ENCODE measurements at regions not wholly inside any gene's neighbourhood (a gene's known extent, or its start where the extent isn't known, plus 50 kb on each side); places are given as distances from the start of the nearest gene placed in this dataset.
"Not testable (repeated sequence)": the region's sequence is repeated elsewhere in the genome, so short reads cannot be mapped to it uniquely, and the experiment has no call there.

DNA sequence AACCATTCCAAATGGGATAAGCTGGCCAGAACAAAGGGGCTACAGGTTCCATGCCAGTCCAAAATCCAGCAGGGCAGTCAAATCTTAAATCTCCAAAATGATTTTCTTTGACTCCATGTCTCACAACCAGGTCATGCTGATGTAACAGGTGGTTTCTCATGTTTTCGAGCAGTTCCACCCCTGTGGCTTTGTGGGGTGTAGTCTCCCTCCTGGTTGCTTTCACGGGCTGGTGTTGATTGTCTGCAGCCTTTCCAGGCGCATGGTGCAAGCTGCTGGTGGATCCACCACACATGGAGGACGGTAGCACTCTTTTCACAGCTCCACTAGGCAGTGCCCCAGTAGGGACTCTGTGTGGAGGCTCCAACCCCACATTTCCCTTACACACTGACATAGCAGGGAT is 425.5 kb upstream of the FTMT start:
- no peak for DNase-seq (ENCODE audit: low read depth in 4 of 4, low spot score in 3 of 4)

DNA sequence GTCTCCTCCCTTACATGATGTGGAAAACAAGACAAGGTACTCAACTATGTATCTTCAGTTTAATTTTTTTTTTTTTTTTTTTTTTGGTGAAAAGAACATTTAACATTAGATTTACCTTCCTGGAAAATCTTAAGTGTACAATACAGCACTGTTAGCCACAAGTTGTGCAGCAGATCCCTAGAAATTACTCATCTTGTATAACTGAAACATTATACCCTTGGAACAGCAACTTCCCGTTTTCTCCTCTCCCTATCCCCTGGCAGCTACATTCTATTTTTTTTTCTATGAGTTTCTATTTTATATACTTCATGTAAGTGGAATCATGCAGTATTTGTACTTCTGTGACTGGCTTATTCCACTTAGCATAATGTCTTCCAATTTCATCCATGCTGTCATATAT is 421.9 kb upstream of the FTMT start:
- no peak for DNase-seq (ENCODE audit: low read depth in 4 of 4, low spot score in 3 of 4)

DNA sequence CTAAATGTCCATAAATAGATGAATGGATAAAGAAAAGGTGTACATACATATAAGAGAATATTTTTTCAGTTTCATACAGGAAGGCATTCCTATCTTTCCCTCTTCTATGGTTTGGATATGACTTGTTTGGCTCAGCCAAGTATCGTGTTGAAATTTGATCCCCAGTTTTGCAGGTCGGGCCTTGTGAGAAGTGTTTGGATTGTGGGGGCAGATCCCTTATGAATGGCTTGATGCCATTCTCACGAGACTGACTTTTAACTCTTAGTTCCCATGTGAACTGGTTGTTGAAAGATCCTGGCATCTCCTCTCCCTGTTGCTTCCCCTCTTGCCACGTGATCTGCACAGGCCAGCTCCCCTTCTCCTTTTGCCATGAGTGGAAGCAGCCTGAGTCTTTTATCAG is 421.1 kb upstream of the FTMT start:
- no peak for DNase-seq (ENCODE audit: low read depth in 4 of 4, low spot score in 3 of 4)

- no peak for DNase-seq (ENCODE audit: low read depth in 4 of 4, low spot score in 3 of 4)
Observed at GRCh38 chr5:121445511-121445910, 406.2 kb upstream of the FTMT start.

DNA sequence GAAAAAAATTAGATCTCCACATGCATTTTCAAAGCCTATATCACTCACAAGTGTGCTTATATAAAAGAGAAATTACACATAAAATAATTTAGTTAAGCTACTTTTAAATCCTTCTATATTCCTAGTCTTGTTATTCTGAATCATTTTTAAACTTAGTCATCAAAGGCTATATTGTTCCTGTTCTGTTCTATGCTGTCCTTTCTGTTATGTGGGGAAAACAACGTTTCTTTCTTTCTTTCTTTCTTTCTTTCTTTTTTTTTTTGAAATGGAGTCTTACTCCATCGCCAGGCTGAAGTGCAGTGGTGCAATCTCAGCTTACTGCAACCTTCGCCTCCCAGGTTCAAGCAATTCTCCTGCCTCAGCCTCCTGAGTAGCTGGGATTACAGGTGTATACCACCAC is 389.2 kb upstream of the FTMT start:
- DNase-seq (ENCODE audit: low read depth in 4 of 4, low spot score in 3 of 4): no peak

- DNase-seq (ENCODE audit: low read depth in 4 of 4, low spot score in 3 of 4): not testable (repeated sequence)
Observed at GRCh38 chr5:121471222-121471621, 380.5 kb upstream of the FTMT start.

- DNase-seq (ENCODE audit: low read depth in 4 of 4, low spot score in 3 of 4): no peak
Observed at GRCh38 chr5:121478636-121479035, 373.0 kb upstream of the FTMT start.

- no peak for DNase-seq (ENCODE audit: low read depth in 4 of 4, low spot score in 3 of 4)
Observed at GRCh38 chr5:121479337-121479736, 372.3 kb upstream of the FTMT start.

- DNase-seq (ENCODE audit: low read depth in 4 of 4, low spot score in 3 of 4): no peak
Observed at GRCh38 chr5:121485281-121485680, 366.4 kb upstream of the FTMT start.

- DNase-seq (ENCODE audit: low read depth in 4 of 4, low spot score in 3 of 4): not testable (repeated sequence)
Observed at GRCh38 chr5:121485999-121486398, 365.7 kb upstream of the FTMT start.

DNA sequence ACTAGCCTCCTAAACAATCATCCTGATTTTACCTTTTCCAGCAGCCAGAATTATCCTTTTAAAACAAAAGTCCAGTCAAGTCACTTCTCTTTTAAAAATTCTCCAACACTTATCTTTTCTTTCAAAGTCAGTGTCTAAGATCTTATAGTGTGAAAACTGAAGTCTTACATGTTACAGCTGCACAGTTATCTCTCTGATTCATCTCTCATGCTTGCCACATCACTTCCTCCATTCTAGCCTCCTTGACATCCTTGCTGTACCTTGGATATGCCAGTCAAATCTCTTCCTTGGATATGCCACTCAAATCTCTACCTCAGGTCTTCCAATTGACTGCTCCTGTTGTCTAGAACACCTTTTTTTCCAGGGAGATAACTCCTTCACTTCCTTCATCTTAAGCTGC is 361.7 kb upstream of the FTMT start:
- no peak for DNase-seq (ENCODE audit: low read depth in 4 of 4, low spot score in 3 of 4)

GRCh38 chr5:121497176-121497575 is 354.5 kb upstream of the FTMT start:
- no peak for DNase-seq (ENCODE audit: low read depth in 4 of 4, low spot score in 3 of 4)

DNA sequence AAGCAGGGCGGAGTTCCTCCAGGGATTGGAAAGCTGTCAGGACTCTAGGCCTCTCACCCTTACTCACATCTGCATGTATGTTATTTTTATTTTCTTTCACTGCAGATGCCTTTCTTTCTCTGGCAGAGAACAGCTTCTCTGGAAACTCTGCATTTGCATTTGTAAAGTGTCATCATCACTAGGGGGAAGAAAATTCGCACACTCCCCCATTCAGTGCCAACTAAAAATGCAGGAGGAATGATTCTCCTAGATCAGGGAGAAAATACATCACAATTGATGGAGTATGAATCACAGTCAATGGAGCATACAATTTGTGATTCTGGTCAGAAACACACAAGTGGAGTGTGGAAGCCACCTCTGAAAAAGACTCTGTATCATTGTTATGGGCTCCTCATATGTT is 351.4 kb upstream of the FTMT start:
- DNase-seq (ENCODE audit: low read depth in 4 of 4, low spot score in 3 of 4): no peak

- peak; percentile 7 to 30 (median 19) for DNase-seq (ENCODE audit: low read depth in 4 of 4, low spot score in 3 of 4)
Observed at GRCh38 chr5:121503111-121503840, 348.4 kb upstream of the FTMT start.

DNA sequence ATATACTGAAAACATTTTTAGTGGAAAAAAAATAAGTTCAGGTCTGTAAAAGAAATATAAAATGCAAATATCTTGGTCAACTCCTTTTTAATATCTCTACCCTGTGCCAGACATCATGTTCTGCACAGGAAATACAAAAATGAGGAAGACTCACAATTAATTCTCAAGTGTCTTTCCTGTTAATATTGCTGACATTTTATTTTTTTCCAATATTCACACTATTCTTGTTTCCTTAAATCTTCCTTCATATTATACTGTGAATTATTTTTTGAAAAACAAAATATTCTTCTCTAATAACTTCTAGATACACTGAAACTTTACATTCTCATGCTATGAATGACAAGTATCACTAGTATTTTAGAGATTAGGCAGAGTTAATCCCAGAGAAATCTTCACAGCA is 334.7 kb upstream of the FTMT start:
- no peak for DNase-seq (ENCODE audit: low read depth in 4 of 4, low spot score in 3 of 4)

- DNase-seq (ENCODE audit: low read depth in 4 of 4, low spot score in 3 of 4): no peak
Observed at GRCh38 chr5:121525706-121526105, 326.0 kb upstream of the FTMT start.

DNA sequence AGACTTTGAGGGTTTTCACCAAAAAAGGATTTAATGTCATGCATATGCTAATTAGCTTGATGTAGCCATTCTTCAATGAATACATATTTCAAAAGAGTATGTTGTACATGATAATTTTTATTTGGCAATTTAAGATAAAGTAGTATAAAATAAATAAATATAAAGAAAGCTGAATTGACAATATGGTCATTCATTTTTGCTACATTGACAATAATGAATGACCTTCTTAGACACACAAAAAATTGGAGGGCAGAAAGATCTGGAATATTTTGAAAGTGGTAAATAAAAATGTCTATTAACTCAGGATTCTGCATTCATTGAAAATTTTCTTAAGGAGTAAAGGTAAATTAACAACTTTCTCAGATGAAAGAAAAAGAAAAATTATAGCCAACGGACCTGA is 324.8 kb upstream of the FTMT start:
- no peak for DNase-seq (ENCODE audit: low read depth in 4 of 4, low spot score in 3 of 4)

- no peak for DNase-seq (ENCODE audit: low read depth in 4 of 4, low spot score in 3 of 4)
Observed at GRCh38 chr5:121533814-121534213, 317.9 kb upstream of the FTMT start.

GRCh38 chr5:121550989-121551388 is 300.7 kb upstream of the FTMT start:
- DNase-seq (ENCODE audit: low read depth in 4 of 4, low spot score in 3 of 4): no peak

GRCh38 chr5:121559832-121560231 is 291.9 kb upstream of the FTMT start:
- no peak for DNase-seq (ENCODE audit: low read depth in 4 of 4, low spot score in 3 of 4)

GRCh38 chr5:121572061-121572460 is 279.6 kb upstream of the FTMT start:
- no peak for DNase-seq (ENCODE audit: low read depth in 4 of 4, low spot score in 3 of 4)

DNA sequence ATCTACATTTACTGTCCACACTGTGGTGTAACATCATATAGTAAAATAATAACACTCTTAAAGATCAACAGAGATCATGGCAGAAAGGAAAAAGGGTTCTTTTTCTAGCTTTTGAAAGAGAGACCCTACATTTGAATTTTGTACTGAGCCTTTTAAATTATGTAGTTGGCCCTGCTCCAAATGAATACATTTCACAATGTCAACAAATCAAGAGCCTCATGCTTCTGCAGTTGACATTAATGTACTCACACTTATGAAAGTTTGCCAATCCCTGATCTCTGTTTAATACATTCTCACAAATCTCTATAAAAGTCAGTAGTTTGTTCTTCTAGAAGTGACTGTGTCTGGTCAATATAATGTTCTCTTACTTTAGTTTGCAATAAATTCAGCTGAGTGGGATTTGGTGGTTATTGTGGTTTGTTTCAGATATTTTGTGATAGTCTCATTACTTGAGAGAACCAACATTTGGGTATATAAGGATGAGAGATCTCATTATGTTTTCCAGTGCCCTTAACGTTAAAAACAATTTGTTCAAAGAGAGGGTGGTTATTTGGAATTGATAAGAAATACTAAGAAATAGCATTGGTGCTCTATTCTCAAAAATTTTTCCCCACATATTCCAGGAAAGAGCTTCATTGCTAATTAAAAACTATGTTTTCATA is 277.8 kb upstream of the FTMT start:
- no peak for DNase-seq (ENCODE audit: low read depth in 4 of 4, low spot score in 3 of 4)

DNA sequence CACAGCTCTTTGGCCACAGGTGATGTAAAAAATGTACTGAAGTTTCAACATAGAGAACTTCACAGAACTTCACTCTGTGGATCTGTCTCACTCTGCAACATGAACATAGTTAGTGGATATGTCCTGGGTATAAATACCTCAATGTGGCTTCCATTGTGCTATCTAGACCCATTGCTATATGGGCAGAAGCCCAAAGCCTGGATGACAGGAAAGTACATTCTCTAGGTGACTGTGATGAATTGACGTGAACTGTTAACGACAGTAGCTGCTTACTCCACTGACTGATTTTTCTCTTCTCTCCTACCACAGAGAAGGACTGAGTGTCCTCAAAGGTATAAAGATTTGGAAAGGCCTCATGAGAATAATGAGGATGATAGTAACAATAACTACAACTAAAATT is 270.1 kb upstream of the FTMT start:
- no peak for DNase-seq (ENCODE audit: low read depth in 4 of 4, low spot score in 3 of 4)
